Stimulated activated CD4-positive, alpha-beta T cell treated with anti-CD3 and anti-CD28 coated beads, Interleukin-1b, Interleukin-23, amount 100 ng/mL, for 24 hours (primary cell): ENCODE measurements at regions not wholly inside any gene's neighbourhood (a gene's known extent, or its start where the extent isn't known, plus 50 kb on each side); places are given as distances from the start of the nearest gene placed in this dataset.
"Not testable (repeated sequence)": the region's sequence is repeated elsewhere in the genome, so short reads cannot be mapped to it uniquely, and the experiment has no call there.

ENCODE experiments used
- DNase-seq, 4 experiments: peaks; one replicate each; pipeline ENCODE4 v3.0.0-alpha.2; 2020; ENCODE audit warnings: low read depth in 4 of 4, low spot score in 1 of 4

GRCh38 chr5:36422952-36423351, 121.2 kb upstream of the RANBP3L start:
- no peak for DNase-seq

GRCh38 chr5:36423578-36424307, 122.0 kb upstream of the RANBP3L start:
- DNase-seq = no peak

DNA sequence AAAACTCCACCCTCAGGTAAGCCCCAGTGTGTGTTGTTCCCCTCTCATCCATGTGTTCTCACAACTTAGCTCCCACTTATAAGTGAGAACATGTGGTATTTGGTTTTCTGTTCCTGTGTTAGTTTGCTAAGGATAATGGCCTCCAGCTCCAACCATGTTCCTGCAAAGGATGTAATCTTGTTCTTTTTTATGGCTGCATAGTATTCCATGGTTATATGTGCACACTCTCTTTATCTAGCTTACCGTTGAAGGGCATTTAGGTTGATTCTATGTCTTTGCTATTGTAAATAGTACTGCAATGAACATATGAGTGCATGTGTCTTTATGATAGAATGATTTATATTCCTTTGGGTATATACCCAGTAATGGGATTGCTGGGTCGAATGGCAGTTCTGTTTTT, 124.4 kb upstream of the RANBP3L start:
- DNase-seq = not testable (repeated sequence)

- no peak for DNase-seq
Measured at GRCh38 chr5:36435516-36435915, 133.8 kb upstream of the RANBP3L start.

- no peak for DNase-seq
Measured at GRCh38 chr5:36436306-36436705, 134.6 kb upstream of the RANBP3L start.

GRCh38 chr5:36438765-36439561, 137.3 kb upstream of the RANBP3L start:
- DNase-seq = no peak

DNA sequence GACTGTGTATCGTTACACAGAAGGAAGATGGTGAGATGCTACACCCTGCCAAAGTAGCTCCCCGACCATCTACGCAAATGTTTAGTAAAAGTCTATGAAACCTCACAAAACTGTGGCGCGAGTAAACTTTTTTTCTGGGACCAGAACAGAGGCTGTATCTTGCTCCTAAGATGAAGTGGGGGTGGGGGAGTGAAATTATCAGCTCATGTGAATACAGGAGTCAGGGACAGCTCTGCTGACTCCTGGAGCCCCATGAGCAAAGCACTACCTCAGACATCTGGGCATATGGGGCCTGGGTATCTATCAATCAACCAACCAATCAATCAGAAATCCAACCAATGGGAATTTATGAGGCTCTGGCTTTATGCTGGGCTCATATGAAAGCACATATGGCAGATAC, 138.6 kb upstream of the RANBP3L start:
- no peak for DNase-seq

- no peak for DNase-seq
Measured at GRCh38 chr5:36441280-36441679, 139.6 kb upstream of the RANBP3L start.

GRCh38 chr5:36442352-36442751, 140.7 kb upstream of the RANBP3L start:
- no peak for DNase-seq

DNA sequence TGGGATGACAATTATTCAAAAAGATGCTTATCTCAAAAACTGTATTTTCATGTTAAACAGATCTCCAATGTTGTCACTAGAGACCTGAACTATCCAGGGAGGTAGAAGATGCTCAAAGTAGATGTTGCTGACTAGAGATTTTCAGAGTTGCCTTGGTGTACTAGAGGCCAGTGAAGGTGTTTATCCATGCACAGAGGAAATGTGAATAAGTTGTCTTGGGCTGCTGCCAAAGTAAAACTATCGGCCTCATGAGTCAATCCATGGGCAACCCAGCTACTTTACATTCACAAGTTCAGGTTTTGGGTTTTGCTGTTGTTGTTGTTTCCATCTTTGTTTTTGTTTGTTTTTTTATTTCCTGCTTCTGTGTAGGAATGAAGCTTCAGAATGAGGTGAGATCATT, 141.1 kb upstream of the RANBP3L start:
- no peak for DNase-seq

DNA sequence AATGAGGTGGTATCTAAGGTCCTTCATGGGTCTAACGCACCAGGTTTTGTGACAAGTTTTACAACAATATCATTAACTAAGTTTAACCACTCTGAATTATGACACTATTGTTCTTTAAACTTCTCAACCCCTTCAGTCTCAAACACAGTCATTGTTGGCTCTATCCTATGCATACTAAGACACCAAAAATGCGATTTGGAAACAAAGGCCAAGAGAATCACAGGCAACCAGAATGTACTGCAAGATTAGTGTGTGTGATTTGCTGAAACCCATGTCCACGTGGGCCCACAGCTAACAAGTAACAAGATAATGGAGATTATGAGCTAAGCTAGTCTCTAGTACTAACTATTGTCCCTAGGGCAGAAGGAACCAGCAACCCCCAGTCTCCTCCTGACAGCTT, 142.2 kb upstream of the RANBP3L start:
- DNase-seq = no peak

DNA sequence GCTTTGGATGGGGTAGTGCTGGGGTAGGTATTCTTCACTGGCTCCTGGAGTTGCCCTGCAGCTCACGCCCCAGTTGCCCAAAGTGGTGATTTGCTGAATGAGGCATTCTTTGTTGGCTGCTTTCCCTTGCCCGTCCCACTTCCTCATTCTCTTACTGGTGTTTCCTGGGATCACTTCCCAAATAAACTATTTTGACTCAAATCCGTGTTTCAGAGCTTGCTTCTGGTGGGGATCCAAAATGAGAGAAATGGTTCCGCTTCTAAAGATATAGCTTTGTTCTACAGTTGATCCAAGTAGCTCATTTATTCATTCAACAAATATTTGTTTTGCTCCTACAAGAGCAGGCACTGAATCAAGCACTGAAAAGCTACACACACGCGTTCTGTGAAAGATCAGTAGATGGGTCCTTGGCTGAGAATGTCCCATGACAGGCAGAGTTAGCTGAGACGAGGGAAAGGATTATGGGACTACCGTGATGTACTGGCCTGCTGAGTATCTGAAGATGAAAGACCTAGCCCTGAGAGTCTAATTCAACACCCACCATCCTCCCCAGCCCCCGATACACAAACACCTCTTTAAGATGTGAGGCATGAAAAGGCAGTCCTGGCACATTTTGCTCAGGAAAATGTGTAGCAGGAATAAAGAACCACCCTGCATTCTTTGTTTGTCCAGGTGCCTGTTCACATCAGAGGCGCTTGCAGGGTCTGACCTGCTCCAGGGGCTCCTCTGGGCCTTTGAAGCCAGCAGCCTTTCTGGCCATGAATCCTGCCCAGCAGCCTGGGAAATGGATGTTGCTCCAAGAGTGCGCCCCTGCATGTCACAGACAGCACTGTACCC, 143.1 kb upstream of the RANBP3L start:
- DNase-seq = no peak

- DNase-seq = no peak
Measured at GRCh38 chr5:36447776-36448175, 146.1 kb upstream of the RANBP3L start.

GRCh38 chr5:36450229-36451014, 148.7 kb upstream of the RANBP3L start:
- DNase-seq = no peak

GRCh38 chr5:36452424-36453006, 150.8 kb upstream of the RANBP3L start:
- no peak for DNase-seq

- DNase-seq = no peak
Measured at GRCh38 chr5:36457511-36458270, 148.7 kb upstream of the SLC1A3 start.

DNA sequence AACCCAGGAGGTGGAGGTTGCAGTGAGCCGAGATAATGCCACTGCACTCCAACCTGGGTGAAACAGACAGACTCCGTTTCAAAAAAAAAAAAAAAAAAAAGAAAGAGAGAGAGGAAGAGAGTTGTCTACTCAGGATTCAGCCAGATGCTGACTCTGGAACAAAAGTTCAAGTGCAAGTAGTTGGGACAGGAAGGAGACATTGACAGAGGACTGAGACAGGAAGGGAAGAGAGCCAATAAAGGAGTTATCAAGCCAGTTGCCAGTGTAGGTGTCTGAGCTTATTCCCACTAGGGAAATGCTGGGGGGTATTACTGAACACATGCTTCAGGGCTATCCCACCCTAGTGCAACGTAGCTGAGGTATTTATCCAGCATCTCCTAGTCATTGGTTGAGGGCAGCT, 147.7 kb upstream of the SLC1A3 start:
- no peak for DNase-seq

DNA sequence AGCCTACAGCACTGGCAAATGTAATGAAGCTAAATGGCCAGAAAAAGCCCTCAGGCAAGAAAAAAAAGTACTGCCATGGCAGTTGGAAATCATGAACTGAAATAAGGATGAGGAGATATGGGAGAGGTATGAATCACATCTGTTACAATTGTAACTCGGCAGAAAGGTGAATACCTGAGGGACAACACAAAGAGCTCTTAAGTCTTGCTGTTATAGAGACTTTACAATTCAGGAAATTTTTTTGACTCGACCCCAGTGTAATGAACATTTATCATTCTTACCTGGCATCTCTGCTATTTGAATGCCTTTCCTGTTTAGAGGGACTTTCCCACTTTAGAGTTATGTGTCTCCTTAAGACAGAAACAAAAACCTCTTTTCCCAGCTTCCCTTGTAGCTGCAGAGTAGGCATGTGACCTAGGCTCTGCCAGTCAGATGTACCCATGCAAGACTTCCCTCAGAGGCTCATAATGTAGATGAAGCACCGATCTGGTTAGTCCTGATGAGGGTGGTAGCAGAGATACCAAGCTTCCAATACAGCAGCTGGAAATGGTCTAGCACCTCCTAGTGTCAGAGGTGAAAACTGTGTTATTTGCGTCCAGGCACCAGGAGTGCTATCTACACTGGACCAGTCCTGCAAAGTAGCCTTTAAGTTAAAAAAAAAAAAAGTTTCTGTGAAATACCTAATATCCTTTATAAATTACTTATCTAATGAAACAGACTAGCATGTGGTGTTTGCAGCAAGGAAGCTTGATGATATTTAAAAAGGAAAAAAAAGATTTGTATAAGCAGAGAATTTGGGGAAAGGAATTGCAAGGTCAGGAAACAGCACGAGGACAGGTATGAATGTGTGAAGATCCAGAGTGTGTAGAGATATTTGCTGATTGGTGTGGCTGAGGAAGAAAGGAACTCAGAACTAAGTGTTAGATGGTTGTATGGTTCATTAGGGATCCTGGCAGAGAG, 146.9 kb upstream of the SLC1A3 start:
- no peak for DNase-seq
